Panc1 (cell line): ENCODE measurements at regions not wholly inside any gene's neighbourhood (a gene's known extent, or its start where the extent isn't known, plus 50 kb on each side); places are given as distances from the start of the nearest gene placed in this dataset.

Experiments used
- CTCF ChIP-seq: fragments of 450-650 bp; IDR thresholded peaks from 2 replicates; pipeline ENCODE4 v1.5.1; 2017; ENCODE audit warnings: mild to moderate bottlenecking
- POLR2AphosphoS5 ChIP-seq: IDR thresholded peaks from 2 replicates; pipeline ENCODE4 v1.6.1; 2012; ENCODE audit warnings: mild to moderate bottlenecking, low read depth, low read length, moderate library complexity
- SIN3A ChIP-seq: IDR thresholded peaks from 2 replicates; pipeline ENCODE4 v1.6.1; 2012; ENCODE audit warnings: low read depth, mild to moderate bottlenecking, low read length, moderate library complexity, borderline replicate concordance; ENCODE audit not compliant: insufficient read depth

- TF ChIP-seq CTCF (no peak), SIN3A (no peak), POLR2AphosphoS5 (no peak)
These were observed 214.5 kb upstream of the IGF1R start for GRCh38 chr15:98433856-98434255.
